OCI-LY7 (cell line): ENCODE measurements at regions not wholly inside any gene's neighbourhood (a gene's known extent, or its start where the extent isn't known, plus 50 kb on each side); places are given as distances from the start of the nearest gene placed in this dataset.

Source experiments
- BruUV-seq: library from RNA; stranded (reverse); fragments of 400-500 nt; replicated peaks from 2 replicates; lab custom pipeline; 2021; lab: Mats Ljungman, UMichigan
- CTCF ChIA-PET: fragments of 300-600 bp; sonication (Branson Sonifier 250); formaldehyde crosslinking; loops from one replicate; lab custom pipeline; 2022; ENCODE audit warnings: antibody characterized with exemption; ENCODE audit not compliant: unreplicated experiment; lab: Charles Lee
- POLR2A ChIA-PET: fragments of 300-600 bp; sonication (Branson Sonifier 250); formaldehyde crosslinking; loops from one replicate; lab custom pipeline; 2022; ENCODE audit warnings: antibody characterized with exemption; lab: Charles Lee
- DNase-seq: peaks from one replicate; pipeline ENCODE4 v3.0.0-alpha.2; 2015; ENCODE audit warnings: low spot score
- H2AFZ ChIP-seq: fragments of 200-600 bp; sonication (generic), shearing (Covaris generic); 2 replicates; pipeline ENCODE4 v1.6.1; 2014; ENCODE audit warnings: mild to moderate bottlenecking, antibody characterized with exemption, low read length, moderate library complexity
- H3K27ac ChIP-seq: fragments of 200-600 bp; sonication (generic); 2 replicates; pipeline ENCODE4 v1.5.1; 2014; ENCODE audit warnings: mixed run types, low read depth, mild to moderate bottlenecking, moderate library complexity, low read length, inconsistent platforms; ENCODE audit not compliant: poor library complexity, severe bottlenecking
- H3K36me3 ChIP-seq: fragments of 200-600 bp; sonication (generic); 2 replicates; pipeline ENCODE4 v1.6.1; 2014; ENCODE audit warnings: mild to moderate bottlenecking, antibody characterized with exemption, low read length, moderate library complexity, mixed read lengths; ENCODE audit not compliant: insufficient read depth
- H3K4me1 ChIP-seq: fragments of 200-600 bp; sonication (generic); 2 replicates; pipeline ENCODE4 v1.5.1; 2014; ENCODE audit warnings: mild to moderate bottlenecking, low read length; ENCODE audit not compliant: insufficient read depth, poor library complexity, severe bottlenecking
- H3K4me2 ChIP-seq: fragments of 200-600 bp; sonication (generic); 2 replicates; pipeline ENCODE4 v1.6.1; 2014; ENCODE audit warnings: mild to moderate bottlenecking, low read length
- H3K4me3 ChIP-seq: fragments of 200-600 bp; sonication (generic); 2 replicates; pipeline ENCODE4 v1.5.1; 2014; ENCODE audit warnings: mild to moderate bottlenecking, low read depth, low read length; ENCODE audit not compliant: poor library complexity, severe bottlenecking
- H3K79me2 ChIP-seq: fragments of 200-600 bp; sonication (generic); 2 replicates; pipeline ENCODE4 v1.6.1; 2016; ENCODE audit warnings: low read depth, mild to moderate bottlenecking, low read length, moderate library complexity, mixed read lengths; ENCODE audit not compliant: insufficient read depth
- H3K9me2 ChIP-seq: fragments of 200-600 bp; sonication (generic); 2 replicates; pipeline ENCODE4 v1.6.1; 2016; ENCODE audit warnings: mild to moderate bottlenecking, low read length, mixed read lengths; ENCODE audit not compliant: insufficient read depth
- H3K9me3 ChIP-seq: fragments of 200-600 bp; sonication (generic); 2 replicates; pipeline ENCODE4 v1.6.1; 2014; ENCODE audit warnings: mild to moderate bottlenecking, mixed run types, low read length, mixed read lengths
- H4K20me1 ChIP-seq: fragments of 200-600 bp; sonication (generic); 2 replicates; pipeline ENCODE4 v1.6.1; 2014; ENCODE audit warnings: mild to moderate bottlenecking, antibody characterized with exemption, low read length, moderate library complexity, mixed read lengths; ENCODE audit not compliant: insufficient read depth
- CTCF ChIP-seq: fragments of 200-600 bp; sonication (generic); conservative IDR thresholded peaks from 2 replicates; pipeline ENCODE4 v1.5.1; 2014; ENCODE audit warnings: mild to moderate bottlenecking, antibody characterized with exemption, low read length, moderate library complexity, mixed read lengths
- EZH2phosphoT487 ChIP-seq: fragments of 200-600 bp; sonication (generic); IDR thresholded peaks from 2 replicates; pipeline ENCODE4 v1.6.1; 2018; ENCODE audit warnings: low read depth, borderline replicate concordance, mild to moderate bottlenecking, mixed run types, antibody characterized with exemption, low read length, moderate library complexity, mixed read lengths
- intact Hi-C: fragments of 100-400 bp; cut with micrococcal nuclease; formaldehyde crosslinking; loops from one replicate; pipeline ENCODE4 v1.10.0; 2022; ENCODE audit not compliant: unreplicated experiment

GRCh38 chr12:76636121-76636692 is 76.6 kb upstream of the OSBPL8 start:
- Histone ChIP-seq H3K4me2 (no peak overlapping the region), H2AFZ (no peak overlapping the region), H4K20me1 (no peaks in the 10 kb centered on the region), H3K9me3 (no peaks in the 10 kb centered on the region), H3K4me3 (no peak overlapping the region), H3K27ac (no peak overlapping the region), H3K79me2 (no peaks in the 10 kb centered on the region), H3K4me1 (no peaks in the 10 kb centered on the region), H3K9me2 (no peaks in the 10 kb centered on the region), H3K36me3 (no peaks in the 10 kb centered on the region)
- DNase-seq = no peak
- intact Hi-C loops = no loop called here
- BruUV-seq = no TSS peak
- ChIA-PET CTCF (no interaction called here), POLR2A (interaction anchor here (1.0 kb wide), 1 partner anchor 334 kb away, joined by 3 read pairs; no protein-coding TSS in a partner anchor)
- TF ChIP-seq EZH2phosphoT487 = no peak
- no peak for TF ChIP-seq CTCF

GRCh38 chr12:76637807-76638206 is 78.2 kb upstream of the OSBPL8 start:
- H3K36me3 ChIP-seq = no peaks in the 10 kb centered on the region
- H3K9me3 ChIP-seq = no peaks in the 10 kb centered on the region
- H2AFZ ChIP-seq = no peak overlapping the region
- intact Hi-C loops = no loop called here
- H3K27ac ChIP-seq = no peak overlapping the region
- H4K20me1 ChIP-seq = no peaks in the 10 kb centered on the region
- DNase-seq = no peak
- ChIA-PET POLR2A (interaction anchor here (0.6 to 1.1 kb wide), 3 partner anchors 8 to 1313 kb away, joined by 3 to 6 read pairs (median 3); no protein-coding TSS in a partner anchor), CTCF (no interaction called here)
- H3K4me2 ChIP-seq = no peak overlapping the region
- TF ChIP-seq EZH2phosphoT487 (no peak), CTCF (no peak)
- no TSS peak for BruUV-seq
- no peaks in the 10 kb centered on the region for H3K4me1 ChIP-seq
- H3K9me2 ChIP-seq = no peaks in the 10 kb centered on the region
- no peaks in the 10 kb centered on the region for H3K79me2 ChIP-seq
- no peak overlapping the region for H3K4me3 ChIP-seq

- ChIA-PET POLR2A (interaction anchor here (0.7 to 1.5 kb wide), 3 partner anchors 9 to 110 kb away, joined by 3 to 4 read pairs (median 3); no protein-coding TSS in a partner anchor), CTCF (no interaction called here)
- H3K79me2 ChIP-seq = no peaks in the 10 kb centered on the region
- H3K4me1 ChIP-seq = no peaks in the 10 kb centered on the region
- no peaks in the 10 kb centered on the region for H3K36me3 ChIP-seq
- no peak overlapping the region for H3K4me3 ChIP-seq
- H3K27ac ChIP-seq = no peak overlapping the region
- H4K20me1 ChIP-seq = no peaks in the 10 kb centered on the region
- no peaks in the 10 kb centered on the region for H3K9me2 ChIP-seq
- H2AFZ ChIP-seq = no peak overlapping the region
- no peak for TF ChIP-seq EZH2phosphoT487
- no peak for TF ChIP-seq CTCF
- no TSS peak for BruUV-seq
- no peak overlapping the region for H3K4me2 ChIP-seq
- H3K9me3 ChIP-seq = no peaks in the 10 kb centered on the region
- no peak for DNase-seq
- intact Hi-C loops = no loop called here
These were observed 80.1 kb upstream of the OSBPL8 start for GRCh38 chr12:76639646-76640045.
